GM18519 (cell line): ENCODE measurements at regions not wholly inside any gene's neighbourhood (a gene's known extent, or its start where the extent isn't known, plus 50 kb on each side); places are given as distances from the start of the nearest gene placed in this dataset.

Experiments used
- ATAC-seq: cut with Tn5 transposase; IDR thresholded peaks from one replicate; pipeline ENCODE4 v1.9.1; 2021; ENCODE audit warnings: mild to moderate bottlenecking, moderate library complexity; ENCODE audit not compliant: unreplicated experiment, low FRiP score

DNA sequence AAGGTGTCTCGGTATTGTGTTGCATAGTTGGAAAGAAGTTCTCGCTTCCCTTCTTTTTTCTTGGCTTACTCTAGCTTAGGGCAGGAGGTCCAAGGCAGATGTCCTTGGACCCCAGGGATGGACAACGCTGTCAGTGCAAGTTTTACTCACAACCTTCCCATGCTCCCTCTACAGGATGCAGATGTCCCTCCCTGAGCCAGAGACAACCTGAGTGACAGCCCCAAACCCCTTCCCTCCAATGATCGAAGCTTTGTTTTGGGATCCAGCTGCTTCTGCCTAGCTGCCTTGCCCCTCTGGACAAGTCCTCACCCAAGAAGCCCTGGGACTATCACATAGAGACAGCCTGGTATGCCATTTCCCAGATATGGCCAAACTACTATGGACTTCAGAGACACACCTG is 112.0 kb upstream of the RAP1B start:
- ATAC-seq: no peak

GRCh38 chr12:68499616-68500015 is 111.1 kb upstream of the RAP1B start:
- no peak for ATAC-seq

GRCh38 chr12:68501226-68501625 is 109.5 kb upstream of the RAP1B start:
- no peak for ATAC-seq

DNA sequence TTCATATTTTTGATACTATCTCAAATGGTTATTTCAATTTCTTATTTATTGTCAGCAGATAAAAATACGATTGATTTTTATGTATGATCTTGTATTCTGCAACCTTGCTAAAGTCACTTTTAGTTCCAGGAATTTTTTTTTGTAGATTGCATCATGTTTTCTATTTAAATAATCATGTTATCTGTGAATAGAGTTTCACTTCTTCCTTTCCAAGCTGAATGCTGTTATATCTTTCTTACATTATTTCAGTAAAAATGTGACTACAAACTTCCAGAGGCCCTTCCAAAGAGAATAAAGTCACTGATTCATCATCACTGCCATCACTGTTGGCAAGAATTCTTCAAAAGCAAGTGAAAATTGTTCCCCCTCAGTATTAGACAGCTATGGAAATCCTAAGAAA is 104.7 kb upstream of the RAP1B start:
- no peak for ATAC-seq

- ATAC-seq: no peak
Measured at GRCh38 chr12:68506619-68507018, 104.1 kb upstream of the RAP1B start.

GRCh38 chr12:68507657-68508056 is 103.0 kb upstream of the RAP1B start:
- no peak for ATAC-seq

DNA sequence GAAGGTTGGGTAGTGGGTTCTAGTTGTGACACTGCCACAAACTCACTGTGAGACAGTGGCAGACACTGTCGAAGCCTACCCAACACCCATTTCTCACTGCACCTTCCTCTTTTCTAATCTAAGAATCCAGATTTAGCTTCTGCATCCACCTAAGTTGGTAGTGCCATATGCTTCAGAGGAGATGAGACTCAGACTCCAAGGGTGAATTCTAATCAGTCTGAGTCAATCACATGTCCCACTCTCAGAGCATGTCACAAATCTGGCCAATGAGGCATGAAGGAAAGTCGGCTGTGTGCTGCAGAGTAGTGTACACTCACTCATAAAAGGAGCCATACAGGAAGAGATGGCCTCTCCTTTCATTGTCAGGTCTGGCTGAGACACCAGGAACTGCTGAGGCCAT is 102.1 kb upstream of the RAP1B start:
- ATAC-seq: no peak

DNA sequence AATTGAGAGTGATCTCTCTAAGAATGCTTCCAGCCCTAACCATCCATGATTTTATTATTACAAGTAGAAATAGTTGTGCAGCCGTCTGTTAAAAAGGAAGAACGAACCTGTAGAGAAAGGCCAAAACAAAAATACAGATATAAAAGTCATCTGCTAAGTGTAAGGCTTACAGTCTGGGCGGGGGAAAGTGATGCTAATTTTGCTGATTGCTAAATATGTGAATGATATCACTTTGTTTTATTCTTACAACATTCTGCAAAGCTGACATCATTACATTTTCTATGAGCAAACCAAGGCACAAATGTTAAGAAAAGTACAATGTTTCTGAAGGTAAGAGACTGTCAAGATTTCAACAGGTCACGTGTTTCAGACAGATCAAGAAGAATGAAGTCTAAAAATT is 101.5 kb upstream of the RAP1B start:
- no peak for ATAC-seq

GRCh38 chr12:68510397-68510796 is 100.3 kb upstream of the RAP1B start:
- ATAC-seq: no peak

GRCh38 chr12:68514807-68515411 is 95.8 kb upstream of the RAP1B start:
- no peak for ATAC-seq

DNA sequence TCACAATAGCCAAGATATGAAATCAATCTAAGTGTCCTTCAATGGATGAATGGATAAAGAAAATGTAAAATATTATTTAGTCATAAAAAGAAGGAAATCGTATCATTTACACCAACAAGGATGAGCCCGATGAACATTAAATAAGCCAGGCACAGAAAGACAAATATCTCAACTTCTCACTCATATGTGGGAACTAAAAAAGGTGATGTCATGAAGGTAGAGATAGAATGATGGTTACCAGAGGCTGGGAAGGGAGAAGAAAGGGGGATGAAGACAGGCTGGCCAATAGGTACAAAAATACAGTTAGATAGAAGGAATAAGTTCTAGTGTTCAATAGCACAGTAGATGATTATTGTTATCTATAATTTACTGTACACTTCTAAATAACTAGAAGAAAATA is 94.9 kb upstream of the RAP1B start:
- no peak for ATAC-seq

DNA sequence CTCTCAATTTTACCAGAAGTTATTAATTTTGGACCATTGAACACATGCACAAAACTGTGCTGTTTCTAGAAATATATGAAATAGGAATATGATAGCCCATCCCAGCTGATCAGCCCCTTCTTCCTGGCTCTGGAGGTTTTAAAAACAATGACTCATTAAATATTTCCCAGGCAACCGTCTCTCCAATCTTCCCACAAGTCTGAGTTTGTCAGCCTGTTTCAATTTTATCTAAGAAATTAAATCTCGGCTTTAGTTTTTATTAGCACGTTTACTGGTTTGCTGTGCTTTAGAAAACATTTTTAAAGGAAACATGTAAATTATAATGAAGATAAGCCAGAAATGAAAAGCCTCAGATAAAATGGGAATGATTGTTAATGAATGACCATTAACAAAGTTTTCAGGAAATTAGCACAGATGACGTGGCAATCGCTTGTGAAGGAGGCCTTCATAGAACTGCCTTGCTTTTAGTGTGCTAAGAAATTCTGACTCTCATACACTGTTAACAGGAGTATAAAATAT is 89.3 kb upstream of the RAP1B start:
- no peak for ATAC-seq

GRCh38 chr12:68521848-68522502 is 88.7 kb upstream of the RAP1B start:
- ATAC-seq: no peak

GRCh38 chr12:68529466-68529865 is 81.2 kb upstream of the RAP1B start:
- no peak for ATAC-seq

- ATAC-seq: no peak
Measured at GRCh38 chr12:68529869-68530268, 80.8 kb upstream of the RAP1B start.

GRCh38 chr12:68530299-68530698 is 80.4 kb upstream of the RAP1B start:
- ATAC-seq: no peak

- no peak for ATAC-seq
Measured at GRCh38 chr12:68530965-68531364, 79.7 kb upstream of the RAP1B start.

DNA sequence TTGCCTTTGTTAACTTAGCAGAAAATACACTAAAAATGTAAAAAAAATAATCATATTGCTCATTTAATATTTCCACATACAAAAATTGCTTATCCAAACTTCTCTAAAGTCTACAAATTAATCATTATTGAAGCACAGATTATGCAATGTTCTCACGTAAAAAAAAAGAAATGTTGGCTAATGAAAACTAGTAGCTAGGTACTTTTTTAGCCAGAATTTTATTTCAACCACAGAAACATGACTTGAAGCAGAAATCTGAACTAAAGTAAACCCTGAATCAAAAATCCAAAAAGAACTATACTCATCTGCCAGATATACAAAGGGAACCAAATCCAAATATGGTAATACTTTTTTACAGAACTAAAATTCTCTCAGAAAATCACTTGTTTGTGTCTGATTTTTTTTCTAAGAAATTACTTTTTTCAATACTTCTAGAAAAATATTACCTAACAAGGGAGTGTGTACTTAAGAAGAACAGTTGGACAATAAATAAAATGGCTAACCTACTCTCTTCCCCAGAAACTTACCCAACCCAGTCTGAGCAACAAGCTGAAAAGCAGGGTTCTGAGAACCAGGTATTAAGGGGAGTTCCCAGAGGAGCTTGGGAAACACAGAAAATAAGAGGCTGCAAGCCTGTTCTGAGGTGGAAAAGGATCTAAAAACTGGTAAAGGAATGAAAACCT is 78.4 kb upstream of the RAP1B start:
- no peak for ATAC-seq

- ATAC-seq: no peak
Measured at GRCh38 chr12:68532887-68533248, 77.8 kb upstream of the RAP1B start.

DNA sequence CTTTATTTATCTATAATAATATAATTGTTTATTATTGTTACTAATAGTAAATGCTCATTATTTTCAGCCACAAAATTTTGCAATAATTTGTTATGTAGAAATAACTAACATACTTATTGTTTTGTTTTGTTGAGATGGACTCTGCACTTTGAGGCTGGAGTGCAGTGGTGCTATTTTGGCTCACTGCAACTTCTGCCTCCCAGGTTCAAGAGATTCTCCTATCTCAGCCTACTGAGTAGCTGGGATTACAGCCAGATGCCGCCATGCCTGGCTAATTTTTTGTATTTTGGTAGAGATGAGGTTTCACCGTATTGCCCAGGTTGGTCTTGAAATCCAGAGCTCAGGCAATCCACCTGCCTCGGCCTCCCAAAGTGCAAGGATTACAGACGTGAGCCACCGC is 76.6 kb upstream of the RAP1B start:
- no peak for ATAC-seq

- no peak for ATAC-seq
Measured at GRCh38 chr12:68536885-68537485, 73.7 kb upstream of the RAP1B start.

- ATAC-seq: no peak
Measured at GRCh38 chr12:68537571-68537970, 73.1 kb upstream of the RAP1B start.
